ENCODE measurements at regions not wholly inside any gene's neighbourhood (a gene's known extent, or its start where the extent isn't known, plus 50 kb on each side); places are given as distances from the start of the nearest gene placed in this dataset.

GRCh38 chr2:236688157-236688556 lies 118.5 kb downstream of the ACKR3 start:
- H3K36me3 ChIP-seq (replicated peaks in 1 of 2; ENCODE audit: control insufficient read depth in 1 of 2, insufficient read depth in 2 of 2, low read length in 1 of 2) = no peaks in the 10 kb centered on the region
- CTCF ChIA-PET = interaction anchor here (1.4 kb wide), 1 partner anchor 75 kb away, joined by 3 read pairs; no protein-coding TSS in a partner anchor
- H3K9me3 ChIP-seq = no peaks in the 10 kb centered on the region
- H3K27ac ChIP-seq (ENCODE audit: low read depth in 2 of 2, low read length in 1 of 2) = no peak overlapping the region
- H3K9me2 ChIP-seq = no peaks in the 10 kb centered on the region
- DNase-seq = no peak
- H3K9ac ChIP-seq = no peak overlapping the region
- H4K20me1 ChIP-seq (ENCODE audit: insufficient read depth) = no peaks in the 10 kb centered on the region
- no peaks in the 10 kb centered on the region for H3F3A ChIP-seq (replicated peaks; ENCODE audit: insufficient read depth)
- H3K27me3 ChIP-seq (ENCODE audit: insufficient read depth) = no peaks in the 10 kb centered on the region; the same call in 1 of the 2 replicates
- H3K4me2 ChIP-seq = no peak overlapping the region
- 63% methylated on average over 2 of the region's 6 CpGs for whole genome bisulfite sequencing (ENCODE audit: low lambda C conversion rate)
- POLR2A ChIA-PET = no interaction called here
- TF ChIP-seq POLR2AphosphoS5 (IDR thresholded peaks at IDR 0.05; ENCODE audit: low read depth, low read length) = no peak
- no peak for TF ChIP-seq SMC3 (IDR thresholded peaks at IDR 0.05; ENCODE audit: low read depth, low read length)
- no peak overlapping the region for H3K4me3 ChIP-seq (ENCODE audit: low read depth in 2 of 2, low read length in 1 of 2)
- H3K4me1 ChIP-seq (ENCODE audit: control insufficient read depth in 1 of 2, insufficient read depth in 2 of 2, low read depth in 1 of 2, low read length in 1 of 2) = no peaks in the 10 kb centered on the region
- H2AFZ ChIP-seq (ENCODE audit: low read depth) = no peak overlapping the region
- no peaks in the 10 kb centered on the region for H3K79me2 ChIP-seq (ENCODE audit: insufficient read depth)

GRCh38 chr2:236688563-236689392 lies 119.2 kb downstream of the ACKR3 start:
- TF ChIP-seq MXI1 (IDR thresholded peaks at IDR 0.05; ENCODE audit: low read depth, low read length) = no peak
- TF ChIP-seq REST (IDR thresholded peaks at IDR 0.05; ENCODE audit: low read depth, low read length) = no peak
- no peak for TF ChIP-seq SIN3A (IDR thresholded peaks at IDR 0.05; ENCODE audit: borderline replicate concordance, low read depth, low read length)
- TF ChIP-seq USF2 (IDR thresholded peaks at IDR 0.05; ENCODE audit: borderline replicate concordance, low read depth, low read length) = no peak
- no peak for TF ChIP-seq EP300 (IDR thresholded peaks at IDR 0.05; ENCODE audit: borderline replicate concordance in 1 of 2, low read depth in 1 of 2, low read length in 1 of 2)
- no peak for TF ChIP-seq GATA2 (CRISPR knock-in tag; IDR thresholded peaks at IDR 0.05)
- no peak for TF ChIP-seq GABPA (IDR thresholded peaks at IDR 0.05; ENCODE audit: low read depth)
- no peak for TF ChIP-seq POLR2AphosphoS5 (IDR thresholded peaks at IDR 0.05; ENCODE audit: low read depth, low read length)
- Histone ChIP-seq H3K27ac (ENCODE audit: low read depth in 2 of 2, low read length in 1 of 2) (no peak overlapping the region), H3K27me3 (ENCODE audit: insufficient read depth) (peaks cover 6% of the 10 kb centered on the region; the same call in 1 of the 2 replicates), H3K4me2 (no peak overlapping the region), H2AFZ (ENCODE audit: low read depth) (no peak overlapping the region), H3K9me2 (no peaks in the 10 kb centered on the region), H3K4me3 (ENCODE audit: low read depth in 2 of 2, low read length in 1 of 2) (no peak overlapping the region), H3K79me2 (ENCODE audit: insufficient read depth) (no peaks in the 10 kb centered on the region), H4K20me1 (ENCODE audit: insufficient read depth) (no peaks in the 10 kb centered on the region), H3K36me3 (replicated peaks in 1 of 2; ENCODE audit: control insufficient read depth in 1 of 2, insufficient read depth in 2 of 2, low read length in 1 of 2) (no peaks in the 10 kb centered on the region), H3K4me1 (ENCODE audit: control insufficient read depth in 1 of 2, insufficient read depth in 2 of 2, low read depth in 1 of 2, low read length in 1 of 2) (no peaks in the 10 kb centered on the region), H3K9me3 (no peaks in the 10 kb centered on the region), H3K9ac (no peak overlapping the region), H3F3A (replicated peaks; ENCODE audit: insufficient read depth) (no peaks in the 10 kb centered on the region)
- no peak for DNase-seq
- 30% methylated on average over 12 of the region's 23 CpGs for WGBS (ENCODE audit: low lambda C conversion rate)
- POLR2A ChIA-PET = no interaction called here
- CTCF ChIA-PET = interaction anchor here (1.4 kb wide), 1 partner anchor 76 kb away, joined by 3 read pairs; no protein-coding TSS in a partner anchor
